SH-SY5Y (cell line): ENCODE measurements at regions not wholly inside any gene's neighbourhood (a gene's known extent, or its start where the extent isn't known, plus 50 kb on each side); places are given as distances from the start of the nearest gene placed in this dataset.

Experiments used
- GATA2 ChIP-seq: IDR thresholded peaks from 2 replicates; pipeline ENCODE4 v1.6.1; 2011; ENCODE audit warnings: mild to moderate bottlenecking, low read depth, low read length
- GATA3 ChIP-seq: IDR thresholded peaks from 2 replicates; pipeline ENCODE4 v1.6.1; 2011; ENCODE audit warnings: low read depth, mild to moderate bottlenecking, low read length, moderate library complexity

GRCh38 chr6:141957271-141957670, 175.5 kb upstream of the GJE1 start:
- TF ChIP-seq GATA2 (no peak), GATA3 (no peak)
